IMR-90 (cell line): ENCODE measurements at regions not wholly inside any gene's neighbourhood (a gene's known extent, or its start where the extent isn't known, plus 50 kb on each side); places are given as distances from the start of the nearest gene placed in this dataset.

ENCODE experiments used
- SMC3 ChIP-seq: fragments of 150-350 bp; IDR thresholded peaks from 2 replicates; pipeline ENCODE4 v1.6.1; 2016; ENCODE audit warnings: low read depth, mild to moderate bottlenecking, antibody characterized with exemption, low read length, moderate library complexity
- USF2 ChIP-seq: fragments of 150-350 bp; IDR thresholded peaks from 2 replicates; pipeline ENCODE4 v1.6.1; 2017; ENCODE audit warnings: mild to moderate bottlenecking, antibody characterized with exemption, low read length, low read depth
- TF ChIP-seq, protein P1 (sequence below): conservative IDR thresholded peaks from 2 replicates; pipeline ENCODE4 v1.5.1; 2012; ENCODE audit warnings: mild to moderate bottlenecking, low read depth, low read length, improper control_type of control experiment

- TF ChIP-seq USF2 (no peak), SMC3 (no peak)
- TF ChIP-seq, protein P1, sequence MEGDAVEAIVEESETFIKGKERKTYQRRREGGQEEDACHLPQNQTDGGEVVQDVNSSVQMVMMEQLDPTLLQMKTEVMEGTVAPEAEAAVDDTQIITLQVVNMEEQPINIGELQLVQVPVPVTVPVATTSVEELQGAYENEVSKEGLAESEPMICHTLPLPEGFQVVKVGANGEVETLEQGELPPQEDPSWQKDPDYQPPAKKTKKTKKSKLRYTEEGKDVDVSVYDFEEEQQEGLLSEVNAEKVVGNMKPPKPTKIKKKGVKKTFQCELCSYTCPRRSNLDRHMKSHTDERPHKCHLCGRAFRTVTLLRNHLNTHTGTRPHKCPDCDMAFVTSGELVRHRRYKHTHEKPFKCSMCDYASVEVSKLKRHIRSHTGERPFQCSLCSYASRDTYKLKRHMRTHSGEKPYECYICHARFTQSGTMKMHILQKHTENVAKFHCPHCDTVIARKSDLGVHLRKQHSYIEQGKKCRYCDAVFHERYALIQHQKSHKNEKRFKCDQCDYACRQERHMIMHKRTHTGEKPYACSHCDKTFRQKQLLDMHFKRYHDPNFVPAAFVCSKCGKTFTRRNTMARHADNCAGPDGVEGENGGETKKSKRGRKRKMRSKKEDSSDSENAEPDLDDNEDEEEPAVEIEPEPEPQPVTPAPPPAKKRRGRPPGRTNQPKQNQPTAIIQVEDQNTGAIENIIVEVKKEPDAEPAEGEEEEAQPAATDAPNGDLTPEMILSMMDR, result no peak
These were observed 360.4 kb downstream of the CXCL12 start for GRCh38 chr10:44024356-44025116.
